ENCODE measurements at regions not wholly inside any gene's neighbourhood (a gene's known extent, or its start where the extent isn't known, plus 50 kb on each side); places are given as distances from the start of the nearest gene placed in this dataset.

DNA sequence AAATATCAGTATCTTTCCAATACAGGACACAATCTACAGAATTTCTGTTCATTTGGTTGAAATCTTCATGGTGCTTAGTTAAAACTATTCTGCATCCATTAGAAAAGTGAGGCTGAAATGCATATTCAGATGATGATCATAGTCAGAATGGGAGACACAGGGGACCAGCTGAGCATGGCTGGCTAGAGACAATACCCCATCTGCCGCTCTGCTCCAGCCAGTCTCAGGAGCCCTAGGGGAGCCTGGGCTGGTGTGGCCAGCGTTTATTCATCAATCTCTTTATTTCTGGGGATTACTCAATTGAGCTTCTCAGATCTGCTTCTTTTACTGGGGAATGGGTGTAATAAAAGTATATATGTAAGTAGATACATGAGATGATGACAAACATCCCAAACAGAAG, 470.9 kb upstream of the CDIN1 start:
- H3K18ac ChIP-seq (ENCODE audit: low read length): no peak overlapping the region
- no peak overlapping the region for H3K27ac ChIP-seq (replicated peaks; ENCODE audit: low read length)
- DNase-seq (ENCODE audit: low spot score): no peak
- no peak overlapping the region for H2AFZ ChIP-seq (ENCODE audit: low read length)
- no peak overlapping the region for H2BK120ac ChIP-seq (ENCODE audit: low read depth, low read length)
- H4K8ac ChIP-seq (ENCODE audit: low read depth, low read length): no peak overlapping the region
- no peak overlapping the region for H2BK12ac ChIP-seq (ENCODE audit: low read length)
- H3K4me3 ChIP-seq (ENCODE audit: low read length in 2 of 2): no peak overlapping the region
- H3K14ac ChIP-seq (ENCODE audit: low read length): no peak overlapping the region
- H3K9ac ChIP-seq (ENCODE audit: low read depth, low read length, poor library complexity): no peak overlapping the region
- H2BK5ac ChIP-seq (ENCODE audit: low read length): no peak overlapping the region
- H3K4ac ChIP-seq (ENCODE audit: low read length): no peak overlapping the region
- no CpG with 5 or more reads among the region's 2 CpGs for WGBS, 2 donors (ENCODE audit: extremely low coverage in 2 of 2, insufficient read length in 2 of 2, insufficient replicate concordance in 1 of 2)
- no peak overlapping the region for H3K4me2 ChIP-seq (ENCODE audit: insufficient read depth, low read length, poor library complexity, severe bottlenecking)
- H3K23ac ChIP-seq (ENCODE audit: low read depth, low read length, poor library complexity): no peak overlapping the region
- H3K36me3 ChIP-seq (replicated peaks in 1 of 2; ENCODE audit: control insufficient read depth in 2 of 2, insufficient read depth in 2 of 2, low read length in 2 of 2): no peaks in the 10 kb centered on the region
- H2AK5ac ChIP-seq (ENCODE audit: low read depth, low read length): no peak overlapping the region
- H3K4me1 ChIP-seq (ENCODE audit: control insufficient read depth in 2 of 2, insufficient read depth in 1 of 2, low read depth in 1 of 2, low read length in 2 of 2): no peaks in the 10 kb centered on the region
- no peaks in the 10 kb centered on the region for H3K9me3 ChIP-seq (replicated peaks in 1 of 2; ENCODE audit: control insufficient read depth in 2 of 2, insufficient read depth in 1 of 2, low read depth in 1 of 2, low read length in 2 of 2)
- H4K91ac ChIP-seq (ENCODE audit: low read depth, low read length, poor library complexity): no peak overlapping the region
- no peak overlapping the region for H2BK15ac ChIP-seq (ENCODE audit: low read length)
- no peaks in the 10 kb centered on the region for H3K79me1 ChIP-seq (ENCODE audit: low read depth, low read length)
- no peaks in the 10 kb centered on the region for H3K27me3 ChIP-seq (ENCODE audit: control insufficient read depth in 3 of 3, insufficient read depth in 3 of 3, low read depth in 1 of 3, low read length in 3 of 3)

DNA sequence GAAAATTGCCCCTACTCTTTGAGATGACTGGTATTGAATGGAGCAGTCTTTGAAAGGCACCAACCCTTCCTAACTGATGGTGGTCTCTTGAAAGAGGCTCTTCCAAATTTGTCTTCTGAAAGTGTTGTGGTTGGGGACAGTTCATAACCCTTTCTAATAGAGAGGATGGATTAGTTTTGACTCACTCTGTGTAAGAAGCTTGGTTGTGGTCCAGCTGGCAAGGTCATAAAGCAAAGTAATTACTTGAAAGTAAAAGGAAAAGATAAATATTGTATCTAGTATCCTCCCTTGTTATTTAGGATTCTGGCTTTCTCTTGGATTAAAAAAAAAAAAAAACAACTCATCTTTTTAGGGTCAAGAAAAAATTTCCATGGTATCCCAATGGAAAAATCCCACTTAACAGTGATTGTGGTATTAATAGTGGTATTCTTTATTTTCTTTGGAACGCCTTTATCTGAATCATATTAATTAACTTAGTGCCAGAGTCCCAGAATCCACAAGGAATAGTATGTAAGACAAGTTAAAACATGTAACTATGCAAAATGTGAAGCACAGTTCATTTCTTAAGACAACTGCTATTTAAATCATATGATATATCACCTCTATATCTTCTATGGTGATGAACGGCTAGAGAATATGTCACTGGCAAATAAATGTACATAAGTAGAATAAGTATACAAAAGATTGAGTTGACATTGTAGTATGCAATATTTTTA, 469.3 kb upstream of the CDIN1 start:
- Histone ChIP-seq H2BK120ac (ENCODE audit: low read depth, low read length) (no peak overlapping the region), H3K14ac (ENCODE audit: low read length) (no peak overlapping the region), H3K27ac (replicated peaks; ENCODE audit: low read length) (no peak overlapping the region), H2AFZ (ENCODE audit: low read length) (no peak overlapping the region), H3K27me3 (ENCODE audit: control insufficient read depth in 3 of 3, insufficient read depth in 3 of 3, low read depth in 1 of 3, low read length in 3 of 3) (no peaks in the 10 kb centered on the region), H2BK12ac (ENCODE audit: low read length) (no peak overlapping the region), H2AK5ac (ENCODE audit: low read depth, low read length) (no peak overlapping the region), H3K23ac (ENCODE audit: low read depth, low read length, poor library complexity) (no peak overlapping the region), H3K4me3 (ENCODE audit: low read length in 2 of 2) (no peak overlapping the region), H3K4me2 (ENCODE audit: insufficient read depth, low read length, poor library complexity, severe bottlenecking) (no peak overlapping the region), H3K9me3 (replicated peaks in 1 of 2; ENCODE audit: control insufficient read depth in 2 of 2, insufficient read depth in 1 of 2, low read depth in 1 of 2, low read length in 2 of 2) (no peaks in the 10 kb centered on the region), H2BK5ac (ENCODE audit: low read length) (no peak overlapping the region), H4K91ac (ENCODE audit: low read depth, low read length, poor library complexity) (no peak overlapping the region), H4K8ac (ENCODE audit: low read depth, low read length) (no peak overlapping the region), H3K79me1 (ENCODE audit: low read depth, low read length) (no peaks in the 10 kb centered on the region), H3K36me3 (replicated peaks in 1 of 2; ENCODE audit: control insufficient read depth in 2 of 2, insufficient read depth in 2 of 2, low read length in 2 of 2) (no peaks in the 10 kb centered on the region), H3K4ac (ENCODE audit: low read length) (no peak overlapping the region), H3K4me1 (ENCODE audit: control insufficient read depth in 2 of 2, insufficient read depth in 1 of 2, low read depth in 1 of 2, low read length in 2 of 2) (peaks cover 0 to 1% of the 10 kb centered on the region in 2 donors), H3K18ac (ENCODE audit: low read length) (no peak overlapping the region), H2BK15ac (ENCODE audit: low read length) (no peak overlapping the region), H3K9ac (ENCODE audit: low read depth, low read length, poor library complexity) (no peak overlapping the region)
- DNase-seq (ENCODE audit: low spot score): no peak
- WGBS, 2 donors (ENCODE audit: extremely low coverage in 2 of 2, insufficient read length in 2 of 2, insufficient replicate concordance in 1 of 2): no CpG with 5 or more reads among the region's 2 CpGs

DNA sequence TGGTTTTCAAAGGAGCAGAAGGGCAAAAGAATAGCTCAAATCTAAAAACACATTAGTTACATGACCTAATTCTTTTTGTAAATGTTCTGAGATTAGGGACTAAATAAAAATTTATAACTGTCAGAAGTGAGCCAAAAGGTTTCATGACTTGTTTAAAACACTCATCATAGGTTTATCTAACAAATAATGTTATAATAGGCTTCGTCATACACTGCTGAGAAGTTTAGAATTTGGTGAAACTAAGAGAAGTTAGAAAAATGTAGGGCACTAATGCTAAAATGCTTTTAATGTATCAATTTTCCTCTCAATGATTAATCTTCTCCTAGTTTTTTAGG, 468.8 kb upstream of the CDIN1 start:
- no peaks in the 10 kb centered on the region for H3K36me3 ChIP-seq (replicated peaks in 1 of 2; ENCODE audit: control insufficient read depth in 2 of 2, insufficient read depth in 2 of 2, low read length in 2 of 2)
- no peak overlapping the region for H4K91ac ChIP-seq (ENCODE audit: low read depth, low read length, poor library complexity)
- H3K23ac ChIP-seq (ENCODE audit: low read depth, low read length, poor library complexity): no peak overlapping the region
- H2BK12ac ChIP-seq (ENCODE audit: low read length): no peak overlapping the region
- H3K14ac ChIP-seq (ENCODE audit: low read length): no peak overlapping the region
- no peak overlapping the region for H3K4me3 ChIP-seq (ENCODE audit: low read length in 2 of 2)
- no peaks in the 10 kb centered on the region for H3K9me3 ChIP-seq (replicated peaks in 1 of 2; ENCODE audit: control insufficient read depth in 2 of 2, insufficient read depth in 1 of 2, low read depth in 1 of 2, low read length in 2 of 2)
- no peak overlapping the region for H3K4ac ChIP-seq (ENCODE audit: low read length)
- no peak overlapping the region for H2BK120ac ChIP-seq (ENCODE audit: low read depth, low read length)
- no peaks in the 10 kb centered on the region for H3K27me3 ChIP-seq (ENCODE audit: control insufficient read depth in 3 of 3, insufficient read depth in 3 of 3, low read depth in 1 of 3, low read length in 3 of 3)
- no peak overlapping the region for H3K18ac ChIP-seq (ENCODE audit: low read length)
- no peak overlapping the region for H2AK5ac ChIP-seq (ENCODE audit: low read depth, low read length)
- no peak overlapping the region for H2BK15ac ChIP-seq (ENCODE audit: low read length)
- no peak overlapping the region for H4K8ac ChIP-seq (ENCODE audit: low read depth, low read length)
- H3K9ac ChIP-seq (ENCODE audit: low read depth, low read length, poor library complexity): no peak overlapping the region
- H3K4me2 ChIP-seq (ENCODE audit: insufficient read depth, low read length, poor library complexity, severe bottlenecking): no peak overlapping the region
- H3K27ac ChIP-seq (replicated peaks; ENCODE audit: low read length): no peak overlapping the region
- no CpG with 5 or more reads among the region's 1 CpG for whole genome bisulfite sequencing, 2 donors (ENCODE audit: extremely low coverage in 2 of 2, insufficient read length in 2 of 2, insufficient replicate concordance in 1 of 2)
- H2BK5ac ChIP-seq (ENCODE audit: low read length): no peak overlapping the region
- no peak for DNase-seq (ENCODE audit: low spot score)
- H3K4me1 ChIP-seq (ENCODE audit: control insufficient read depth in 2 of 2, insufficient read depth in 1 of 2, low read depth in 1 of 2, low read length in 2 of 2): peaks cover 0 to 1% of the 10 kb centered on the region in 2 donors
- no peak overlapping the region for H2AFZ ChIP-seq (ENCODE audit: low read length)
- no peaks in the 10 kb centered on the region for H3K79me1 ChIP-seq (ENCODE audit: low read depth, low read length)

DNA sequence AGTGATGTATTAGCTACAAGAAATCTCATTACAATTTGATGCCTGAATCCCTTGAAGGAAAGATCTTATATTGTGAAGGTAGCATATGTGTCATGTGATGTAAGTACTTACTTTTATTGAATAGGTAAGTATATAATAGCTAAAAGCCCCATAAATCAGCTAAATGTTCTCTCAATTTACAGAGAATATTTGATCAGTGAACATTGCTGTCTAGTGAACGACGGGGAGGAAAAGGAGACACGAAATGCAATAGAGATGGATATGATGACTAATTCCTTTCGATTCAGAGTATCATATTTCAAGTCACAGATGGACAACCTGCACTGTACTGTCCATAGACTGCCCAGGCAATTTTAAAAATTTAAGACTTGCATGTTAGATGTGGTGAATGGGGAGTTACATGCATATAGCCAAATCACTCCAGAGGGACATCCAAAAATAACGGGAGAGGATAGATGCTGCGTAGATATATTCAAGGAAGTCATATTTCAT, 462.1 kb upstream of the CDIN1 start:
- H3K79me1 ChIP-seq (ENCODE audit: low read depth, low read length): no peaks in the 10 kb centered on the region
- H4K8ac ChIP-seq (ENCODE audit: low read depth, low read length): no peak overlapping the region
- H3K14ac ChIP-seq (ENCODE audit: low read length): no peak overlapping the region
- no peaks in the 10 kb centered on the region for H3K27me3 ChIP-seq (ENCODE audit: control insufficient read depth in 3 of 3, insufficient read depth in 3 of 3, low read depth in 1 of 3, low read length in 3 of 3)
- no peak overlapping the region for H3K18ac ChIP-seq (ENCODE audit: low read length)
- H2BK15ac ChIP-seq (ENCODE audit: low read length): no peak overlapping the region
- H2AFZ ChIP-seq (ENCODE audit: low read length): no peak overlapping the region
- no CpG with 5 or more reads among the region's 6 CpGs for WGBS, 2 donors (ENCODE audit: extremely low coverage in 2 of 2, insufficient read length in 2 of 2, insufficient replicate concordance in 1 of 2)
- H3K9ac ChIP-seq (ENCODE audit: low read depth, low read length, poor library complexity): no peak overlapping the region
- H3K4me2 ChIP-seq (ENCODE audit: insufficient read depth, low read length, poor library complexity, severe bottlenecking): no peak overlapping the region
- peaks cover 0 to 1% of the 10 kb centered on the region in 2 donors for H3K4me1 ChIP-seq (ENCODE audit: control insufficient read depth in 2 of 2, insufficient read depth in 1 of 2, low read depth in 1 of 2, low read length in 2 of 2)
- DNase-seq (ENCODE audit: low spot score): no peak
- H3K4ac ChIP-seq (ENCODE audit: low read length): no peak overlapping the region
- no peak overlapping the region for H2BK12ac ChIP-seq (ENCODE audit: low read length)
- H3K9me3 ChIP-seq (replicated peaks in 1 of 2; ENCODE audit: control insufficient read depth in 2 of 2, insufficient read depth in 1 of 2, low read depth in 1 of 2, low read length in 2 of 2): no peaks in the 10 kb centered on the region
- H2AK5ac ChIP-seq (ENCODE audit: low read depth, low read length): no peak overlapping the region
- no peak overlapping the region for H3K23ac ChIP-seq (ENCODE audit: low read depth, low read length, poor library complexity)
- H4K91ac ChIP-seq (ENCODE audit: low read depth, low read length, poor library complexity): no peak overlapping the region
- H3K27ac ChIP-seq (replicated peaks; ENCODE audit: low read length): no peak overlapping the region
- H2BK5ac ChIP-seq (ENCODE audit: low read length): no peak overlapping the region
- no peak overlapping the region for H2BK120ac ChIP-seq (ENCODE audit: low read depth, low read length)
- no peaks in the 10 kb centered on the region for H3K36me3 ChIP-seq (replicated peaks in 1 of 2; ENCODE audit: control insufficient read depth in 2 of 2, insufficient read depth in 2 of 2, low read length in 2 of 2)
- H3K4me3 ChIP-seq (ENCODE audit: low read length in 2 of 2): no peak overlapping the region
